RCC 7860 (cell line): ENCODE measurements at regions not wholly inside any gene's neighbourhood (a gene's known extent, or its start where the extent isn't known, plus 50 kb on each side); places are given as distances from the start of the nearest gene placed in this dataset.

Experiments
- DNase-seq: peaks from one replicate; pipeline ENCODE4 v3.0.0-alpha.2; 2015; ENCODE audit warnings: low spot score
- FAIRE-seq: peaks from 2 replicates; lab custom pipeline; 2012; peaks lifted over from hg19 to GRCh38; lab: Jason Lieb, UNC

DNA sequence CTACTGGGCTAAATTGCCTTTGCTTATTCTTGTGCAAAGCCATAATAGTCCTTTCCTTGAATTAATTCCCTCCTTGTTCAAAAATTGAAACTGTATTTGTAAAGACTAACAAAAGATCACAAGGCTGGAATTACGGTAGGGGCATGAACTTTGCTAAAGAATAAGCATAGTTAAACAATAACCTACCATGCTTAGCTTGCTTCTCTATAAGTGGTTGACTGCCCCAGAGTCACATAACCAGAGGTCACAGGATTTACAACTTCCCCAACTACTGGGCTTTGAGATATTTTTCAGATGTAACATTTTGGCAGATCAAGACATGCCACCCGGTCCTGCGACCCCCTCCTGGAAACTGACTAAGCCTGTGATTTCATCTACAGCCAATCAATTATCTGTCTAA lies 181.4 kb downstream of the GPAM start:
- FAIRE-seq = no peak

DNA sequence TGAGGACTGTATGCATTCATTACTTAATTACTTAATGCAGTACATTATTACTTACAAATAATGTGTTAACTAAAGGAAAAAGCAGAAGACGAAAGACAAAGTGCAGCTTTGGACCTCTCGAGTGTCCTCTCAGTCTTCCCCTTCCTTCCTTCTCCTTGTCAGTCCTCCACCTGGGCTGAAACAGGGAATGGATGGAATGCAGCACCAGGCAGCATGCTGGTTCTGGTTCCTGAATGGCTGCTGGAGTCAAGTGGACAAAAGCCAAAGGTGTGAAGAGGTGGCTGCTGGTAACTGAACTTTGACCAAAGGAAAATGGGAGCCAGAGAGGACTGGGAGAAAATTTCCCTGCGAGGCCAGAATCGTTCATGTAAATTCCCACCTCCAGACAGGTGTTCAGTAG lies 179.5 kb downstream of the GPAM start:
- FAIRE-seq = no peak

More for the DNA sequence above, 181.4 kb downstream of the GPAM start:
- no peak for DNase-seq

DNA sequence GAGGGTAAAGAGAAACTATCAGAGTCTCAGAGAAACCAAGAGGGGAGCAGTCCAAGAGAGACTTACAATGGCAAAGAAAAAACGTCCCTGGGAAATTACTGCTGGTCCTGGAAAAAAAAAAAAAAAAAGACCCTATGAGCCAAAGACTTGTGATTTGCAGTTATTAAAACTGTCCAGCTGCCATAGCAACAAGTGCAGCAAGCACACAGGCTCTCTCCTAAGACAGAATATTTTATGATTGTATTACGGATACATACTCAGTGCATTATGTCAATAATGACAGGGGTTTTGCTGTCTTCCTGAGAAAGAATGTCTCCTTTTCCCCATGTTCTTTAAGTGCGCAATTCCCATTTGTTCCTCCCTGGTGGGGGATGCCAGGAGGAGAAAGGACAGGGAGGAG lies 178.5 kb downstream of the GPAM start:
- DNase-seq (no peak), FAIRE-seq (no peak)

More for the DNA sequence above, 179.5 kb downstream of the GPAM start:
- DNase-seq = no peak

DNA sequence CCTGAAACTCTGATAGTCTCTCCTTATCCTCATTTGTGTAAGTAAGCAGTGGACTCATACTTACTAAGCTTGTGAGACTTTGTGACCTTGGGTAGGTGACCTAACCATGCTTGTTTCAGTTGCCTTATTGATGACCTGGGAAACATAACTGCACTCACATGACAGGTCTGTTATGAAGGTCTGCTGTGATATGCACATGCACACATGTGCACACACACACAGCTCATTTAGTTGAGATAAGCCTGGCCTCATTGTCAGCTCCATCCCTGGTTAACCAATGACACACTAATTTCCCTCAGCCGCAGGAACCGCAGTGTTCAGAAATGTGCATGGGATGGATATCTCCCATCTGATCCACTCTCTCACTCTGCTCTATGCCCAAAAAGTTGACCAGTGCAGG lies 177.2 kb downstream of the GPAM start:
- no peak for FAIRE-seq
- DNase-seq = no peak

DNA sequence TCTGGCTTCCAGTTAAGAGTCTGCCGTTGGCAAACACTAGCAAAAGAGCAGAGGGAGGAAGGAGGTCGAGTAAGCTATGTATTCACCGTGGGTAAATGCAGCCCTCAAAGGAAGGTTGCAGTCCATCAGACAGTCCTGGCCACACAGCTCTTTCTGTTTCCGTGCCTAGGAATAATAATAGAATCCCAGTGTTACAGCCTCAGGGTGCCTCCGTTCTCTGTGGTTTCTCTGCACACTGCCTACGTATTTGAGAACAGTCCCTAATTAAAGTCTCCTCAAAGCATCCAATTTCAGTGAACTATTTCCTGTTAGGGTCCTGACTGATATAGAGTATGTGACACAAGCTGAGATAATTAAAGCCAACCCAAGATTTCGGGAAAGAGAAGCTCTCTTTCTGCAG lies 176.7 kb downstream of the GPAM start:
- DNase-seq (no peak), FAIRE-seq (no peak)

DNA sequence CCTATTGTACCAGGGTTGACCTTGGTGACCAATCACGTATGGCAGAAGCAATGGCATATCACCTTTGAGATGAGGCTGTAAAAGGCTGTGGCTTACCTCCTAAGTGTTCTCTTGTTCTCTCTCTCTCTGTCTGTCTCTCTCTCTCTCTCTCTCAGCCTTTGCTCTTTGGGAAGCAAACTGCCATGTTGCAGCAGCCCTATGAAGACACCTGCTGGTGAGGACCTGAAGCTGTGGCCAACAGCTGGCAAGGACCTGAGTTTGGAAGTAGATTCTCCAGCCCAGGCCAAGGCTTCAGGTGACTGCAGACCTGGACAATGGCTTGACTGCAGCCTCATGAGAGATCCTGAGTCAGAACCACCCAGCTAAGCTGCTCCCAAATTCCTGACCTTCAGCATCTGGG lies 161.4 kb downstream of the GPAM start:
- DNase-seq (no peak), FAIRE-seq (no peak)

DNA sequence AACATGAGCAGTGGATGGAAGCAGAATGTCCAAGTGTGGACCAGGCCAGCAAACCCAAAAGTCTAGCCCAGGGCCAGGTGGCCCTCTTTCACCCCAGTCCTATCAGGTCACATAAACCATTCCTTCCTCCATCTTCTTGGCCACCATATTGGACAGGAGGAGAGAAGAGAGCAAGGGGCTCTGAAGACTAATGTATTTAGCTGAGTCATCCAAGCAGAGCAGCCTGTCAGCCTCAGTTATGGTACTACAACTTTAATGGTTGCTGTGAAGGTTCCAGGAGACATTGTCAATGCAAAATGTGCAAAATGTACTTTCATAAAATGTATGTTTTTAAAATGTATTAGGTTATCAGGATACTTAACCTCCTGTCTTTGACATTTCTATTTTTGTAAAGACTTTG lies 159.5 kb downstream of the GPAM start:
- DNase-seq (no peak), FAIRE-seq (no peak)

DNA sequence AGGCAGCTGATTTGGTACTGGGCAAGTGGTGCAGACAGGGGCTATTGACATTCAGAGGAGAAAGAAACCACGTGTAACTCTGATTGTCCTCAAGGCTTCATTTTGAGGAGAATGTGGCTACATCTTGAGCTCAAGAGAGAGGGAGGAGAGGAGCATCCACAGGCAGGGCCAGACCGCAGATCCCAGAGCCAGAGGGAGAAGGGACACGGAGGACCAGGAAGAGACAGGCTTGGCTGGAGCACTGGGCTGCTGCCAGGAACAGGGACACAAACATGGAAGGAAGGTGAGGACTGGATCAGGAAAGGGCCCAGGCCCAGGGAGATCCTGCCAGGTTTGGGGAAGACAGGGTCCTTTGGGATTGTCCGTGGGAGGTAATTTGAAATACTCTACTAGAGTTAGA lies 158.3 kb downstream of the GPAM start:
- FAIRE-seq = no peak
- no peak for DNase-seq

DNA sequence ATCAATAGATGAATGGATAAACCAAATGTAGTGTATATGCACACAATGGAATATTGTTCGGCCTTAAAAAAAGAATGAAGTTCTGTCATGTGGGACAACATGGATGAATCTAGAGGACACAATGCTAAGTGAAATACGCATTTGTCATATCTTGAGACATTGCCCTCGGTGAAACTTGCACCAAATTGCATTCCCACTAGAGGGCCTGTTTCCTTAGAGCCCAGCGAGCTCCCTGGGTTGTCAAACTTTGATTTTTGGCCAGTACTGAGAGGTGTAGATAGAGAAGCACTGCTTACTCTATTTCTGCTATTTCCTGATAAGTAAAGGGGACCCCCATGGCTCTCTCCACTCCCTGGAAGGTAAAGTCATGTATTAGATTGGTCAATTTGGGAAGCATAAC lies 157.1 kb downstream of the GPAM start:
- FAIRE-seq (no peak), DNase-seq (no peak)

DNA sequence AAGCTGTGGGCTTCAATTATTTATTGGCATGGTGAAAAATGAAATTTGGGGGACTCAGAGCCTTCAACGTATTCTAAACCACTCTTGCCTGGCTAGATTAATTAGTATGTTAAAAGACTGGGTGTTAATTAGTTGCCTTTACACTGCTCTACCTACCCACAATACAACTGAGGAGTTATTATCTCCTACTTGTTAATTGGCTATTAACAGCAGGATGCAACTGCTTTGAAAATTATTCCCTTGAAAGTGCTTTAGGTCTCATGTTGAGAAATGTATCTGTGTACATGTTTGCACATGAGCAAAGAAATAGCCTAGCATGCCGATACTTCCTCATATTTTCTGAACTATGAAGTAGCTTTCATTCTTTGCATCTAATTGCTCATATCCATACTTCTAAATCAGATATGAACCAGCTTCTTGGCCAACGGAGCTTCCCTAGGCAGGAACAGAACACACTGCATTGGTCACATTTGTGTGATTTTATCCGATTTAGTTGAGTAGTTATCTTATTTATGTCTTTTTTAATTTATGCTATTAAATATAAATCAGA lies 155.8 kb downstream of the GPAM start:
- FAIRE-seq (no peak), DNase-seq (no peak)

DNA sequence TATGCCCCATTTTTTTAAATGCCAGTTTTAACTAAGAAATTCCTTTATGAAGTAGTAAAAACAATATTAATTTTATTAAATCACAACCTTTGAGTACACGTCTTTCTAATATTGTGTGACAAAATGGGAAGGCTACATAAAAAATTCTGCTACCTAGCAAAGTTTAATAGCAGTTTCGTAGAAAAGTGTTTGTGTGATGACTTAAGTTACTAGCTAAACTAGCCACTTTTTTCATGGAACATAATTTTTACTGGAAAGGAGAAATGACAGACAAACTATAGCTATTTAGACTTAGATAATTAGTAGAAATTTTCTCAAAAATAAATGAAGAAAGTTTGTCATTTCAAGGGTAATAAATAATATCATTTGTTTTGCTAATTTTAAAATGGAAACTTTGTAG lies 153.1 kb downstream of the GPAM start:
- FAIRE-seq (no peak), DNase-seq (no peak)

DNA sequence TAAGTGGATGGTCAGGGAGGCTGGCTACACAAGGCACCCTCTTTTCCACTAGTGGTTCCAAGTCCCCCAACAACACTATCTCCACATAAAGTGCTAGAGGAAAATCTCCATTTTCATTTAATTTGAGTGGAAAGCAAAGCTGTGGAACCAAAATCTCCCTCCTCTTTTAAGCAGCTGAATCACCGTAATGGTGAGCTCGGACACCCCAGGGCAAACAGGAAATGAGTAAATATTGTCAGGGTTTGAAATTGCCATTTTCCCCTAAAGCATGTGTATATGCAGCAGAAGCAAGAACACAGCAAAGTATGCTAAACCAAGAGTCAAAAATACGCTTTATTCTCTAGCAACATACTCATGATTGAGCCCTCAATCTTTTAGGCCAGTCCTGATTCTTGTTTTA lies 143.7 kb downstream of the GPAM start:
- FAIRE-seq (no peak), DNase-seq (no peak)

DNA sequence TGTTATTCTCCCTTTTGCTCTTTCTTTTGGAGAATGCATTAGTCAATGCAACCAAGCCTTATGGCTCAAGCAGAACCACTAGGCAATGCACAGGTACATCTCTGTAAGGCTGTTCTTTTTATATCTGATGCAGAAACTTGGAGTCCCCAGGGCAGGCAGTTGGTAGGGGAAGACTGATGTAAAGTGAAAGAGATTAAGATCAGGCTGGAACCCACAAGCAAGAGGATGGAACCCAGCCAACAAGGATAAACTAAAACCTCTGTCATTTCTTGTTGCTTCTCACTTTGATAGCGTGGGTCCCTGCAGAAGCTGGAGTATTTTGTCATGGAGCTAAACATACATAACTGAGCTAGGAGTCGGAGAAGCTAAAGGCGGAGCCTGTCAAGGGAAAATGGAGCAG lies 142.9 kb downstream of the GPAM start:
- DNase-seq = no peak
- no peak for FAIRE-seq

DNA sequence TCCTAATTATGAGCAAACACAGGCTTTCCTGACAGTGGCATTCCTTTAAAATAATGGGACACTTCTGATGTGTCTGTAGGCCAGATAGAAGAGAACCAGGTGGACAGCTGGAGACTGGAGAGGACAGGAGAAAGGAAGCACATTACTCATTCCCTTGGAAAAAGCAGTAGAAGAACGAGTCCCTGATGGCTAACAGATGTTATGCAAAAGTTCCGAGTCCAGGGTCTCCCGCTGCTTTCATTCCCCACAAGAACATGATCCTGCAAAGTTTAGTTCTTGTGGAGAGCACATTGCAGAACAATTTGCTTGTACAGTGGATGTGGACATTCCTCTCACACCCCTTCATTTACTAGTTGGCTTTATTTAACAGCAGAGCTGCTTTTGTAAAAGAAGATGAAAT lies 137.6 kb downstream of the GPAM start:
- no peak for FAIRE-seq
- DNase-seq = no peak

DNA sequence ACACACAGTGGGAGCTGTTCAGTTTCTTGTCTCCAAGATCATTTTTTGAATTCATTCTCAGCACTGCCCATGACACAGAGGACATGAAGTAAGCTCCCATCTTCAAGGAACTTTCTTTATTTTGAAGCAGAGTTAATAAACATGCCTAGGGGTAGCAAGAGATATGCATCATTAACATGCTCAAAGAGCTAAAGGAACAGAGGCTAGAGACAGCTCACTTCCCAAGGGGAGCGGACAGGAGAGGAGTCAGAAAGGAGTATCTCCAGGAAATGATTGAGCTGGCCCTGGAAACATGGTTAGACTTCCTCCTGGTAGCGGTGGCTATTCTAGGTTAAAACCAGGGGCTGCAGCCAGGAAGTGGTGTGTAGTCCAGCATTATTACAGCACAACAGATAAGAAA lies 135.9 kb downstream of the GPAM start:
- DNase-seq (no peak), FAIRE-seq (no peak)

DNA sequence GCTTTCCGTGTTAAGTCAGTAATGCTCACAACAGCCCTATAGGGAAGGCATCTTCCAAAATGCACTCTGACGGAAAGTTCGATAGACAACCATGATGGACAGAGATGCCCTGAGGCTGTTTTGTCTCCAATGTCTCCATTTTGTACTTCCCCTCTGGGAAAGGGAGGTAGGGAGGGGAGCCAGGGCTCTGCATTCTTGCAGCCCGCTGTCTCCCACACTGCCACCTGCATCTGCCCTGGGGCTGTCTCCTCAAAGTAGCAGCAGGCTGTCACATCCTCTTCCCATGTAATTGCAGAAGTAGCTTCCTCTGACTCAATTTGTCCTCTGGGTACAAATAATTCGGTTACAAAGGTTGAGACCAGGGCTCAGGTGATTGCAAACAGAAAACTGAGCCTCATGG lies 131.4 kb downstream of the GPAM start:
- DNase-seq (no peak), FAIRE-seq (no peak)

DNA sequence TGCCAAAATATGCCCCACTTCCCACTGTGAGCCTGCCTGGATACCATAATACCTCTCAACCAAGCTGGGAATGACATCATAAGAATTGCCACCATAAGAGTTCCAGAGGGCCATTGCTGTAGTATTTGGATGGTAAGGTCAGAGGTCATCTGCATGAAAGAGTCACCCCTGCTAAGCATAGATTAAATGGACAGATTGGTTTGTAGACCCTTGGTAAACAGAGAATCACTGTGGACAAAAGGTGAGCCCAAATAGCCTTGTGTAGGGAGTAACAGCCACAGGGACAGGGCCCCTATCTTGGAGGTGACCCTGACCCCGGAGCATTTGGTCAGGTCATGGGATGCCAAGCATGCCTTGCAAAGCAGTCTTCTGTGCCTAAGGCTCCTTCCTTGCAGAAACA lies 129.7 kb downstream of the GPAM start:
- no peak for FAIRE-seq

DNA sequence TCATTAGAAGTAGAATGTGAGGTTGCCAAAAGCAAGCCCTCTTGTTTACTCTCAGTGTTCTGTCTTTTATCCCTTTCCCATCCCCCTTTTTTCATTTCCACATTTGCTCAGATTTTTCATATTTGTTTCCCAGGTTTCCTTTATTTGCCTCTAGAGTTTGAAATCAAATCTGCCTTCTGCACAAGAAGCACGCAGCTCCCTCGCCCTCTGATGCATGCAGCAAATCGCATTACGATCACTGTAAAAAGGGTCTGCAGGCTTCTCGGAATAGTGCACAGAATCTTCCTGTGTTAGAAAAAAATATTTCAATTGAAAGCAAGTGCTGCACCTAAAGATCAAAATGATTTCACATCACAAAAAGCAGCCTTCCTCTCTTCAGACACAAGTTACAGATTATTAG lies 129.0 kb downstream of the GPAM start:
- no peak for DNase-seq
- FAIRE-seq = no peak

More for the DNA sequence above, 129.7 kb downstream of the GPAM start:
- DNase-seq = no peak

DNA sequence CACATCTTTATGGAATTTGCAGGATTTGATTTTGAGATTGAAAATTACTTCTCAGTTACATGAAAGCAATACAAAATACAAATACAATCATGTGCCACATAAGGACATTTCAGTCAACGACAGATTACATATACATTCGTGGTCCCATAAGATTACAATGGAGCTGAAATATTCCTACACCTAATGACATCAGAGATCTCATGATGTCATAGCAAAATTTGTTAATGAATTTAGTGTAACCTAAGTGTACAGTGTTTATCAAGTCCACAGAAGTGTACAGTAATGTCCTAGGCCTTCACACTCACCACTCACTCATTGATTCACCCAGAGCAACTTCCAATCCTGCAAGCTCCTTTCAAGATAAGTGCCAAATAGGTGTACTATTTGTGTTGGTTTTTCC lies 126.5 kb downstream of the GPAM start:
- DNase-seq (no peak), FAIRE-seq (no peak)

DNA sequence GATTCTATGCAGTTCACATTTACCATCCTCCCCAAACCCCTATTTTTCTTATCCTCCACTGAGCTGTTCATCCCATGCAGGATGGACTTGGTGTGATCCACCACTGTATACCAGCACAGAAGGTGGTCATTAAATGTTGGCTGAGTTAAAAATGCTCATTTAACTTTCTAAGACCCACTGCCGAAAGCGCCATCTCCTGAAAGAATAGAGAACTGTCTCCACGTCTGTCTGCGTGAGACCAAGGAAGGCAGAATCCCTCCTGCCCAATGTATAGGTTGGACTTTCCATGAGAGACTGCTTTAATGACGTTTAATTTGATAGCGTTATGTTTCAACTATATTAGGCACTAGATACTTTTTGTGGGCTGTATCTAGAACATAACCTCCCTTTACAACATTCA lies 124.3 kb downstream of the GPAM start:
- FAIRE-seq (no peak), DNase-seq (no peak)

DNA sequence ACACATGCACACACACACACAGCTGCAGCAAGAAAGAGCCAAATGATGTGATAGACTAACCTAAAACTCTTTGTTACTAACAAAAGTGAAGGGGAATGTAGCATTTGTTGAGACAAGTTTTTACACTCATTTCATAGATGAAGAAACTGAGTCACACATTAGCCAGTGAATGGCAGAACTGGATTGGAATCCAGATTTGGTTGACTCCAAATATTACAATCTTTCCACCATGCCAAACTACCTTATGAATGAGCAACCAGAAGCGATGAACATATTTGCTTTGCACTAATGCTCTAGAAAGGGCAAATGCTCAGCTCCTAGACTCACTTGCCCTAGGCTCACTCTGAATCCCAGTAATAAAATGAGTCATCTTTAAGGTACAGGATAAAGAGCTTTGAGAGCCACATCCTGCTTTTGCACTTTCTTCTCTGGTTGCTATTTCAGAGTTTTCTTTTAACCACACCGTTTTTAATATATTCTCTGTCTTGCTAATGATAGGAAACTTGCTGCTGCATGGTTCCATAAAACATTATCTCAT lies 111.9 kb downstream of the GPAM start:
- DNase-seq (no peak), FAIRE-seq (no peak)

DNA sequence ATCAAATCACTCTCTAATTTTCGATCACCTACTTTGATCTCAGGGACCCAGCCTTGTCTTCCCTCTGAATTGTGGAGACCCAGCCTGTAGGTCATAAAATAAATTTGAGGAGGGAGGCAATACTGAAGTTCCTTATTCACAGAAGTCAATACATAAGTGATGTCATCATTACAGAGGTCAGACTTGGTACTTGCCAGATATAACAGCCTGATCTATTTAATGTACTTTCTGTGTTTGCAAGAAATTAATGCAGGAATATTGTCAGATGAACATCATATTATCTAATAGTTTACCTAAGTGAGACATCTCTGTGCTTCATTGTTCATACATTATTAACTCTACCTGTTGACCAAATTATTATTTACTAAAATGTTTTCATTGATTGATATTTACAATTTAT lies 105.6 kb downstream of the GPAM start:
- FAIRE-seq (no peak), DNase-seq (no peak)

DNA sequence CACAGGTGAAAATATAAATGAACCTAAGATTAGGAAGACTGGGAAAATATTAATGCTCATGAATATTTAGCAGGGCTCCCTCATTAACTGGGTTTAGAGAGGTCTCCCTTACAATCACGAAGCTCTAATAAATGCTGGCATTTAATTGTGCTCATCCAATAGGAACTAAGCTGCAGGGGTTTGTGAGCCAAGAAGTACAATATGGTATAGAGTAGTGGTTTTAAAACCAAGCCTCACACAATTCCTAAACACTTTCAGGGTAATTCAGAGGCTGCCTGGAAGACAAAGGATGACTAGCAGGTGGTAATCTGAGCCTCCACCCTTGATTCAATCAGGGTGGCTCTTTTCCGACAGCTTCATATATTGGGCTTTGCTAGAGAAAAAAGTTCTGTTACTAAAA lies 103.3 kb downstream of the GPAM start:
- no peak for FAIRE-seq
- DNase-seq = no peak
